ENCODE measurements at regions not wholly inside any gene's neighbourhood (a gene's known extent, or its start where the extent isn't known, plus 50 kb on each side); places are given as distances from the start of the nearest gene placed in this dataset.

DNA sequence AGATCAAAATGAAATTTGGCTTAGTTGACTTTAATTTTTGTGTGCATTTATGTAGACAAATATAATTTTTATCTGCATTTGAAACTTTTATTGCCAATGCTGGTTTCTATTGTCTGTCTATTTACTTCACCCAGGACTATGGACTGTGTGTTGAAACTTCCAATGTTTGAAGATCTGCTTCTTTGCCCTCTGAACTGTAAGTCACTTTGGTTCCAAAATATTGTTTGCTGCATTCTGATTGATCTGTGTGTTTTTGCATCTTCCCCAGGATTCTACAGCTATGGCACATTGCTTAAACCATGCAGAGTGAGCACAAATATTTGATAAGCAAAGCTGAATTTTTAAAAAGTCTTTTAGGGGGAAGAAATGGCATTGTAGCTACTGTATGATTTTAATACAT is 131.0 kb upstream of the SOX5 start (continued):
- no peak for TF ChIP-seq ZNF564 (CRISPR knock-in tag; IDR thresholded peaks at IDR 0.05)
- TF ChIP-seq, protein P1, sequence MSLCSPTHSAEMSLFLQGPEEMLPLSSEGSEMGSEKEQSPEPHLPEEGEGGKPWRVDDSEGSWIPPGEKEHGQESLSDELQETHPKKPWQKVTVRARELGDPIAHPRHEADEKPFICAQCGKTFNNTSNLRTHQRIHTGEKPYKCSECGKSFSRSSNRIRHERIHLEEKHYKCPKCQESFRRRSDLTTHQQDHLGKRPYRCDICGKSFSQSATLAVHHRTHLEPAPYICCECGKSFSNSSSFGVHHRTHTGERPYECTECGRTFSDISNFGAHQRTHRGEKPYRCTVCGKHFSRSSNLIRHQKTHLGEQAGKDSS (CRISPR knock-in tag; IDR thresholded peaks at IDR 0.05; ENCODE audit: borderline replicate concordance, low read depth): no peak
- TF ChIP-seq, protein P2, sequence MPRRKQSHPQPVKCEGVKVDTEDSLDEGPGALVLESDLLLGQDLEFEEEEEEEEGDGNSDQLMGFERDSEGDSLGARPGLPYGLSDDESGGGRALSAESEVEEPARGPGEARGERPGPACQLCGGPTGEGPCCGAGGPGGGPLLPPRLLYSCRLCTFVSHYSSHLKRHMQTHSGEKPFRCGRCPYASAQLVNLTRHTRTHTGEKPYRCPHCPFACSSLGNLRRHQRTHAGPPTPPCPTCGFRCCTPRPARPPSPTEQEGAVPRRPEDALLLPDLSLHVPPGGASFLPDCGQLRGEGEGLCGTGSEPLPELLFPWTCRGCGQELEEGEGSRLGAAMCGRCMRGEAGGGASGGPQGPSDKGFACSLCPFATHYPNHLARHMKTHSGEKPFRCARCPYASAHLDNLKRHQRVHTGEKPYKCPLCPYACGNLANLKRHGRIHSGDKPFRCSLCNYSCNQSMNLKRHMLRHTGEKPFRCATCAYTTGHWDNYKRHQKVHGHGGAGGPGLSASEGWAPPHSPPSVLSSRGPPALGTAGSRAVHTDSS (CRISPR knock-in tag; conservative IDR thresholded peaks at IDR 0.05): no peak
- TF ChIP-seq KMT2B (CRISPR knock-in tag; IDR thresholded peaks at IDR 0.05): peak; percentile 57
- no peak for TF ChIP-seq PTBP1 (IDR thresholded peaks at IDR 0.05; ENCODE audit: low read depth, low read length, poor library complexity, severe bottlenecking)
- no peak for TF ChIP-seq ZNF143 (CRISPR knock-in tag; IDR thresholded peaks at IDR 0.05)
- peak; percentile 50 for TF ChIP-seq FOXA1 (IDR thresholded peaks at IDR 0.05)
- peak; percentile 89 for TF ChIP-seq FOXA1 (CRISPR knock-in tag; IDR thresholded peaks at IDR 0.05)
- TF ChIP-seq TSC22D2 (CRISPR knock-in tag; IDR thresholded peaks at IDR 0.05; ENCODE audit: borderline replicate concordance): no peak
- no peak for TF ChIP-seq MTF1 (CRISPR knock-in tag; IDR thresholded peaks at IDR 0.05)
- TF ChIP-seq SRSF9 (IDR thresholded peaks at IDR 0.05; ENCODE audit: borderline replicate concordance, insufficient read depth, low read depth, low read length, poor library complexity, severe bottlenecking): no peak
- TF ChIP-seq, protein P3, sequence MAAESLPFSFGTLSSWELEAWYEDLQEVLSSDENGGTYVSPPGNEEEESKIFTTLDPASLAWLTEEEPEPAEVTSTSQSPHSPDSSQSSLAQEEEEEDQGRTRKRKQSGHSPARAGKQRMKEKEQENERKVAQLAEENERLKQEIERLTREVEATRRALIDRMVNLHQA (CRISPR knock-in tag; IDR thresholded peaks at IDR 0.05): peak; percentile 13; the same call in 1 of the 2 replicates
- TF ChIP-seq, protein P4, sequence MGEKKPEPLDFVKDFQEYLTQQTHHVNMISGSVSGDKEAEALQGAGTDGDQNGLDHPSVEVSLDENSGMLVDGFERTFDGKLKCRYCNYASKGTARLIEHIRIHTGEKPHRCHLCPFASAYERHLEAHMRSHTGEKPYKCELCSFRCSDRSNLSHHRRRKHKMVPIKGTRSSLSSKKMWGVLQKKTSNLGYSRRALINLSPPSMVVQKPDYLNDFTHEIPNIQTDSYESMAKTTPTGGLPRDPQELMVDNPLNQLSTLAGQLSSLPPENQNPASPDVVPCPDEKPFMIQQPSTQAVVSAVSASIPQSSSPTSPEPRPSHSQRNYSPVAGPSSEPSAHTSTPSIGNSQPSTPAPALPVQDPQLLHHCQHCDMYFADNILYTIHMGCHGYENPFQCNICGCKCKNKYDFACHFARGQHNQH (CRISPR knock-in tag; IDR thresholded peaks at IDR 0.05): peak; percentile 53; the same call in 1 of the 2 replicates
- peak; percentile 34; the same call in 1 of the 2 replicates for TF ChIP-seq JUNB (CRISPR knock-in tag; IDR thresholded peaks at IDR 0.05; ENCODE audit: borderline replicate concordance)
- no peak for TF ChIP-seq ZNF616 (CRISPR knock-in tag; IDR thresholded peaks at IDR 0.05; ENCODE audit: low read depth)
- TF ChIP-seq, protein P5, sequence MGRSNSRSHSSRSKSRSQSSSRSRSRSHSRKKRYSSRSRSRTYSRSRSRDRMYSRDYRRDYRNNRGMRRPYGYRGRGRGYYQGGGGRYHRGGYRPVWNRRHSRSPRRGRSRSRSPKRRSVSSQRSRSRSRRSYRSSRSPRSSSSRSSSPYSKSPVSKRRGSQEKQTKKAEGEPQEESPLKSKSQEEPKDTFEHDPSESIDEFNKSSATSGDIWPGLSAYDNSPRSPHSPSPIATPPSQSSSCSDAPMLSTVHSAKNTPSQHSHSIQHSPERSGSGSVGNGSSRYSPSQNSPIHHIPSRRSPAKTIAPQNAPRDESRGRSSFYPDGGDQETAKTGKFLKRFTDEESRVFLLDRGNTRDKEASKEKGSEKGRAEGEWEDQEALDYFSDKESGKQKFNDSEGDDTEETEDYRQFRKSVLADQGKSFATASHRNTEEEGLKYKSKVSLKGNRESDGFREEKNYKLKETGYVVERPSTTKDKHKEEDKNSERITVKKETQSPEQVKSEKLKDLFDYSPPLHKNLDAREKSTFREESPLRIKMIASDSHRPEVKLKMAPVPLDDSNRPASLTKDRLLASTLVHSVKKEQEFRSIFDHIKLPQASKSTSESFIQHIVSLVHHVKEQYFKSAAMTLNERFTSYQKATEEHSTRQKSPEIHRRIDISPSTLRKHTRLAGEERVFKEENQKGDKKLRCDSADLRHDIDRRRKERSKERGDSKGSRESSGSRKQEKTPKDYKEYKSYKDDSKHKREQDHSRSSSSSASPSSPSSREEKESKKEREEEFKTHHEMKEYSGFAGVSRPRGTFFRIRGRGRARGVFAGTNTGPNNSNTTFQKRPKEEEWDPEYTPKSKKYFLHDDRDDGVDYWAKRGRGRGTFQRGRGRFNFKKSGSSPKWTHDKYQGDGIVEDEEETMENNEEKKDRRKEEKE (IDR thresholded peaks at IDR 0.05): no peak
- TF ChIP-seq ZNF720 (CRISPR knock-in tag; IDR thresholded peaks at IDR 0.05): no peak
- TF ChIP-seq ZFP1 (CRISPR knock-in tag; IDR thresholded peaks at IDR 0.05): peak; percentile 74; the same call in 1 of the 2 replicates
- TF ChIP-seq ZSCAN9 (CRISPR knock-in tag; IDR thresholded peaks at IDR 0.05; ENCODE audit: borderline replicate concordance): peak; percentile 29; the same call in 1 of the 2 replicates
- TF ChIP-seq ATF1 (CRISPR knock-in tag; IDR thresholded peaks at IDR 0.05): peak; percentile 72
- no peak for TF ChIP-seq ZC3H4 (CRISPR knock-in tag; IDR thresholded peaks at IDR 0.05; ENCODE audit: borderline replicate concordance)
- TF ChIP-seq, protein P6, sequence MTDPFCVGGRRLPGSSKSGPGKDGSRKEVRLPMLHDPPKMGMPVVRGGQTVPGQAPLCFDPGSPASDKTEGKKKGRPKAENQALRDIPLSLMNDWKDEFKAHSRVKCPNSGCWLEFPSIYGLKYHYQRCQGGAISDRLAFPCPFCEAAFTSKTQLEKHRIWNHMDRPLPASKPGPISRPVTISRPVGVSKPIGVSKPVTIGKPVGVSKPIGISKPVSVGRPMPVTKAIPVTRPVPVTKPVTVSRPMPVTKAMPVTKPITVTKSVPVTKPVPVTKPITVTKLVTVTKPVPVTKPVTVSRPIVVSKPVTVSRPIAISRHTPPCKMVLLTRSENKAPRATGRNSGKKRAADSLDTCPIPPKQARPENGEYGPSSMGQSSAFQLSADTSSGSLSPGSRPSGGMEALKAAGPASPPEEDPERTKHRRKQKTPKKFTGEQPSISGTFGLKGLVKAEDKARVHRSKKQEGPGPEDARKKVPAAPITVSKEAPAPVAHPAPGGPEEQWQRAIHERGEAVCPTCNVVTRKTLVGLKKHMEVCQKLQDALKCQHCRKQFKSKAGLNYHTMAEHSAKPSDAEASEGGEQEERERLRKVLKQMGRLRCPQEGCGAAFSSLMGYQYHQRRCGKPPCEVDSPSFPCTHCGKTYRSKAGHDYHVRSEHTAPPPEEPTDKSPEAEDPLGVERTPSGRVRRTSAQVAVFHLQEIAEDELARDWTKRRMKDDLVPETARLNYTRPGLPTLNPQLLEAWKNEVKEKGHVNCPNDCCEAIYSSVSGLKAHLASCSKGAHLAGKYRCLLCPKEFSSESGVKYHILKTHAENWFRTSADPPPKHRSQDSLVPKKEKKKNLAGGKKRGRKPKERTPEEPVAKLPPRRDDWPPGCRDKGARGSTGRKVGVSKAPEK (CRISPR knock-in tag; IDR thresholded peaks at IDR 0.05; ENCODE audit: borderline replicate concordance): no peak
- TF ChIP-seq GFI1 (CRISPR knock-in tag; IDR thresholded peaks at IDR 0.05; ENCODE audit: borderline replicate concordance): peak; percentile 98

All from HepG2 (cell line).